IMR-90 (cell line): ENCODE measurements at regions not wholly inside any gene's neighbourhood (a gene's known extent, or its start where the extent isn't known, plus 50 kb on each side); places are given as distances from the start of the nearest gene placed in this dataset.
"Not testable (repeated sequence)": the region's sequence is repeated elsewhere in the genome, so short reads cannot be mapped to it uniquely, and the experiment has no call there.

Experiments
- ATAC-seq: fragments of 200-7000 bp; cut with Tn5 transposase; 2 replicates; pipeline ENCODE4 v1.9.1; 2020; ENCODE audit warnings: low read depth, mild to moderate bottlenecking, moderate library complexity
- BruUV-seq: library from RNA; stranded (reverse); fragments of 400-500 nt; replicated peaks from 2 replicates; lab custom pipeline; 2021; lab: Mats Ljungman, UMichigan
- CTCF ChIA-PET: fragments of 300-600 bp; formaldehyde crosslinking; extraction: SDS; loops from one replicate; lab custom pipeline; 2021; ENCODE audit warnings: antibody characterized with exemption; lab: Yijun Ruan, JAX
- POLR2A ChIA-PET: fragments of 300-600 bp; sonication (Branson Sonifier 250); formaldehyde crosslinking; loops from one replicate; lab custom pipeline; 2022; ENCODE audit warnings: antibody characterized with exemption; ENCODE audit not compliant: unreplicated experiment; lab: Charles Lee
- DNase-seq: peaks from one replicate; pipeline ENCODE4 v3.0.0; 2013
- H2AFZ ChIP-seq: replicated peaks from 2 replicates; pipeline ENCODE3; 2013; ENCODE audit warnings: low read length, mild to moderate bottlenecking; ENCODE audit not compliant: poor library complexity
- H2AK5ac ChIP-seq: 2 replicates; pipeline ENCODE4 v1.6.1; 2013; ENCODE audit warnings: low read depth, low read length, inconsistent platforms
- H2AK9ac ChIP-seq: replicated peaks from 2 replicates; pipeline ENCODE3; 2013; ENCODE audit warnings: mild to moderate bottlenecking, low read depth, low read length, moderate library complexity; ENCODE audit not compliant: poor library complexity
- H2BK120ac ChIP-seq: 2 replicates; pipeline ENCODE4 v1.6.1; 2013; ENCODE audit warnings: low read depth, low read length, inconsistent platforms
- H2BK15ac ChIP-seq: 3 replicates; pipeline ENCODE4 v1.6.1; 2013; ENCODE audit warnings: low read depth, low read length, inconsistent platforms
- H2BK20ac ChIP-seq: 2 replicates; pipeline ENCODE4 v1.6.1; 2013; ENCODE audit warnings: low read depth, mild to moderate bottlenecking, inconsistent platforms, low read length, moderate library complexity
- H2BK5ac ChIP-seq: 2 replicates; pipeline ENCODE4 v1.6.1; 2013; ENCODE audit warnings: mild to moderate bottlenecking, low read depth, low read length, inconsistent platforms; ENCODE audit not compliant: poor library complexity, severe bottlenecking
- H3K14ac ChIP-seq: replicated peaks from 2 replicates; pipeline ENCODE4 v1.6.1; 2013; ENCODE audit warnings: low read depth, low read length, inconsistent platforms
- H3K18ac ChIP-seq: 2 replicates; pipeline ENCODE4 v1.6.1; 2013; ENCODE audit warnings: low read depth, low read length, control low read depth
- H3K23ac ChIP-seq: 2 replicates; pipeline ENCODE4 v1.6.1; 2013; ENCODE audit warnings: low read depth, low read length, inconsistent platforms
- H3K27ac ChIP-seq: 2 replicates; pipeline ENCODE4 v1.5.1; 2013; ENCODE audit warnings: mild to moderate bottlenecking, control low read depth, low read length; ENCODE audit not compliant: insufficient read depth
- H3K27me3 ChIP-seq: 2 replicates; pipeline ENCODE4 v1.6.1; 2013; ENCODE audit warnings: low read length; ENCODE audit not compliant: control insufficient read depth, insufficient read depth
- H3K36me3 ChIP-seq: 2 replicates; pipeline ENCODE4 v1.6.1; 2013; ENCODE audit warnings: low read length, mixed read lengths; ENCODE audit not compliant: control insufficient read depth, insufficient read depth
- H3K4ac ChIP-seq: 2 replicates; pipeline ENCODE4 v1.6.1; 2013; ENCODE audit warnings: low read depth, low read length, inconsistent platforms
- H3K4me1 ChIP-seq: 2 replicates; pipeline ENCODE4 v1.6.1; 2013; ENCODE audit warnings: low read length, mixed read lengths; ENCODE audit not compliant: control insufficient read depth, insufficient read depth
- H3K4me2 ChIP-seq: 2 replicates; pipeline ENCODE4 v1.6.1; 2013; ENCODE audit warnings: low read depth, mild to moderate bottlenecking, control low read depth, low read length, moderate library complexity
- H3K4me3 ChIP-seq: 2 replicates; pipeline ENCODE4 v1.5.1; 2013; ENCODE audit warnings: low read depth, mild to moderate bottlenecking, control low read depth, low read length, moderate library complexity; ENCODE audit not compliant: insufficient read depth
- H3K56ac ChIP-seq: 2 replicates; pipeline ENCODE4 v1.6.1; 2013; ENCODE audit warnings: low read length, inconsistent platforms; ENCODE audit not compliant: insufficient read depth; ENCODE audit errors: extremely low read depth
- H3K79me1 ChIP-seq, 2 experiments: 2 replicates each; pipeline ENCODE4 v1.6.1; 2013; ENCODE audit warnings: low read length in 2 of 2, inconsistent platforms in 1 of 2, low read depth in 1 of 2
- H3K9ac ChIP-seq: 2 replicates; pipeline ENCODE4 v1.6.1; 2013; ENCODE audit warnings: low read depth, low read length, control low read depth
- H3K9me1 ChIP-seq: 2 replicates; pipeline ENCODE4 v1.6.1; 2013; ENCODE audit warnings: low read length, inconsistent platforms; ENCODE audit not compliant: insufficient read depth
- H3K9me3 ChIP-seq: 2 replicates; pipeline ENCODE4 v1.6.1; 2013; ENCODE audit warnings: low read length; ENCODE audit not compliant: control insufficient read depth, insufficient read depth
- H4K20me1 ChIP-seq: 2 replicates; pipeline ENCODE4 v1.6.1; 2013; ENCODE audit warnings: low read length, inconsistent platforms; ENCODE audit not compliant: insufficient read depth
- H4K5ac ChIP-seq: 2 replicates; pipeline ENCODE4 v1.6.1; 2013; ENCODE audit warnings: mild to moderate bottlenecking, low read depth, low read length, control low read depth
- H4K8ac ChIP-seq, 2 experiments: 2 replicates each; pipeline ENCODE4 v1.6.1; 2013; ENCODE audit warnings: low read depth in 2 of 2, low read length in 2 of 2, control low read depth in 1 of 2, inconsistent platforms in 1 of 2
- H4K91ac ChIP-seq: 2 replicates; pipeline ENCODE4 v1.6.1; 2013; ENCODE audit warnings: low read depth, low read length, inconsistent platforms; ENCODE audit not compliant: insufficient read depth
- WGBS, 2 experiments: methylation state at CpG; one replicate each; pipeline versions ENCODE4 v1.1.5 to v1.1.7; 2013; ENCODE audit warnings: missing lambda C conversion rate in 2 of 2; ENCODE audit not compliant: insufficient read length in 1 of 2; ENCODE audit errors: extremely low coverage in 2 of 2; 5-methylcytosine and 5-hydroxymethylcytosine counted together
- dilution Hi-C: fragments of 300-500 bp; cut with HindIII; formaldehyde crosslinking; loops from one replicate; pipeline ENCODE4 v1.14.3; 2018; ENCODE audit warnings: low sequenced_read_pairs; ENCODE audit not compliant: unreplicated experiment
- in situ Hi-C: fragments of 300-500 bp; cut with MboI; formaldehyde crosslinking; loops from 3 replicates; pipeline ENCODE4 v1.14.3; 2019; ENCODE audit warnings: low sequenced_read_pairs, inconsistent platforms, mixed read lengths
- intact Hi-C: fragments of 100-400 bp; cut with micrococcal nuclease; formaldehyde crosslinking; loops from 2 replicates; pipeline ENCODE4 v1.10.0; 2022

DNA sequence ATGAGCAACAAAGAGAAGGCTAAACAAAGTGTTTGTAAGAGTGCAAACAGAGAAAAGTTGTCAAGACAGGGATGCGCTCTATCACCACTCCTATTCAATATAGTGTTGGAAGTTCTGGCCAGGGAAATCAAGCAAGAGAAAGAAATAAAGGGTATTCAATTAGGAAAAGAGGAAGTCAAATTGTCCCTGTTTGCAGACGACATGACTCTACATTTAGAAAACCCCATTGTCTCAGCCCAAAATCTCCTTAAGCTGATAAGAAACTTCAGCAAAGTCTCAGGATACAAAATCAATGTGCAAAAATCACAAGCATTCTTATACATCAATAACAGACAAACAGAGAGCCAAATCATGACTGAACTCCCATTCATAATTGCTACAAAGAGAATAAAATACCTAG lies 143.4 kb upstream of the POGK start:
- H3K14ac ChIP-seq, H2AK9ac ChIP-seq, H4K20me1 ChIP-seq, H3K23ac ChIP-seq, H3K56ac ChIP-seq, H4K5ac ChIP-seq, H3K27ac ChIP-seq, CTCF ChIA-PET, H2AK5ac ChIP-seq, H3K9me1 ChIP-seq, H3K4me3 ChIP-seq, H3K27me3 ChIP-seq, H2BK15ac ChIP-seq, intact Hi-C loops, ATAC-seq, BruUV-seq, H3K4ac ChIP-seq, H2BK20ac ChIP-seq, H3K4me2 ChIP-seq, POLR2A ChIA-PET, H2BK5ac ChIP-seq, DNase-seq, H4K8ac ChIP-seq, in situ Hi-C loops, H2AFZ ChIP-seq, H4K91ac ChIP-seq, H3K18ac ChIP-seq, H3K79me1 ChIP-seq, H3K9ac ChIP-seq, H3K4me1 ChIP-seq, dilution Hi-C loops, H3K36me3 ChIP-seq, H2BK120ac ChIP-seq: not testable (repeated sequence)
- no CpG with 5 or more reads among the region's 2 CpGs for WGBS, 2 experiments
- peaks cover 11% of the 10 kb centered on the region for H3K9me3 ChIP-seq
